Gastroesophageal sphincter (tissue), 3 donors: ENCODE measurements at regions not wholly inside any gene's neighbourhood (a gene's known extent, or its start where the extent isn't known, plus 50 kb on each side); places are given as distances from the start of the nearest gene placed in this dataset.

ENCODE experiments used
- EP300 ChIP-seq: sonication (generic); formaldehyde crosslinking; IDR thresholded peaks from one replicate; pipeline ENCODE4 v1.6.1; 2017; ENCODE audit warnings: antibody characterized with exemption, mild to moderate bottlenecking
- POLR2A ChIP-seq, 2 donors: fragments of 450-650 bp; IDR thresholded peaks; one replicate each; pipeline ENCODE4 v1.6.1; 2017; ENCODE audit warnings: antibody characterized with exemption in 2 of 2, mild to moderate bottlenecking in 2 of 2, moderate library complexity in 1 of 2
- POLR2AphosphoS5 ChIP-seq: sonication (generic); formaldehyde crosslinking; IDR thresholded peaks from one replicate; pipeline ENCODE4 v1.6.1; 2017; ENCODE audit warnings: antibody characterized with exemption
- TF ChIP-seq, protein P1 (sequence below), 4 experiments: fragments of 200-600 bp in 2 of 4; fragments of 450-650 bp in 2 of 4; sonication (generic) in 1 of 4; IDR thresholded peaks; one replicate each; pipeline ENCODE4 v1.5.1; 2017 to 2019; ENCODE audit warnings: antibody characterized with exemption in 4 of 4, mild to moderate bottlenecking in 2 of 4, moderate library complexity in 2 of 4

DNA sequence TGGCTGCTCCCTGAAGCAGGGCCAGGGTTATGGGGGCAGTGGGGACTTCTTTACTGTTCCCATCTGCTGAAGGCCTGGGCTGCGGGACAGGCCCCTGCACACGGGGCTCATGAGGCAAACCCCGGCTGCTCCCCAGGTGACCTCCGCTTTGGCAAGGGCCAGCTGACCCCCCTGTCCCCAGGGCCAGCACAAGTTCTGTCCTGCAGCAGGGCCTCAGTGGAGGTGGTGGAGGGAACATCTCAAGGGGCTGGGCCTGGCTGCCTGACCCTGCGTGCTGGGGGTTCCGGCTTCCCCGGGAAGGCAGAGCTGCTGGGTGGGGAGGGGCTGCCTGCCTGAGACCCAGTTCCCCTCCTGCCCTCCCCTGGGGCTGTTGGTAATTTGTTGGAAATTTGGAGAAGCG is 67.4 kb upstream of the RNU6ATAC start:
- no peak for TF ChIP-seq EP300
- no peak for TF ChIP-seq POLR2AphosphoS5
- TF ChIP-seq, protein P1, sequence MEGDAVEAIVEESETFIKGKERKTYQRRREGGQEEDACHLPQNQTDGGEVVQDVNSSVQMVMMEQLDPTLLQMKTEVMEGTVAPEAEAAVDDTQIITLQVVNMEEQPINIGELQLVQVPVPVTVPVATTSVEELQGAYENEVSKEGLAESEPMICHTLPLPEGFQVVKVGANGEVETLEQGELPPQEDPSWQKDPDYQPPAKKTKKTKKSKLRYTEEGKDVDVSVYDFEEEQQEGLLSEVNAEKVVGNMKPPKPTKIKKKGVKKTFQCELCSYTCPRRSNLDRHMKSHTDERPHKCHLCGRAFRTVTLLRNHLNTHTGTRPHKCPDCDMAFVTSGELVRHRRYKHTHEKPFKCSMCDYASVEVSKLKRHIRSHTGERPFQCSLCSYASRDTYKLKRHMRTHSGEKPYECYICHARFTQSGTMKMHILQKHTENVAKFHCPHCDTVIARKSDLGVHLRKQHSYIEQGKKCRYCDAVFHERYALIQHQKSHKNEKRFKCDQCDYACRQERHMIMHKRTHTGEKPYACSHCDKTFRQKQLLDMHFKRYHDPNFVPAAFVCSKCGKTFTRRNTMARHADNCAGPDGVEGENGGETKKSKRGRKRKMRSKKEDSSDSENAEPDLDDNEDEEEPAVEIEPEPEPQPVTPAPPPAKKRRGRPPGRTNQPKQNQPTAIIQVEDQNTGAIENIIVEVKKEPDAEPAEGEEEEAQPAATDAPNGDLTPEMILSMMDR (IDR thresholded peaks at IDR 0.05) = no peak
- TF ChIP-seq POLR2A (IDR thresholded peaks at IDR 0.05) = no peak
